HG03460 (cell line): ENCODE measurements at regions not wholly inside any gene's neighbourhood (a gene's known extent, or its start where the extent isn't known, plus 50 kb on each side); places are given as distances from the start of the nearest gene placed in this dataset.

ENCODE experiments used
- ATAC-seq: cut with Tn5 transposase; IDR thresholded peaks from one replicate; pipeline ENCODE4 v1.9.1; 2021; ENCODE audit not compliant: unreplicated experiment

- no peak for ATAC-seq
These were observed 118.7 kb downstream of the TENT4A start for GRCh38 chr5:6831678-6832671.

- no peak for ATAC-seq
These were observed 119.8 kb downstream of the TENT4A start for GRCh38 chr5:6832994-6833393.

DNA sequence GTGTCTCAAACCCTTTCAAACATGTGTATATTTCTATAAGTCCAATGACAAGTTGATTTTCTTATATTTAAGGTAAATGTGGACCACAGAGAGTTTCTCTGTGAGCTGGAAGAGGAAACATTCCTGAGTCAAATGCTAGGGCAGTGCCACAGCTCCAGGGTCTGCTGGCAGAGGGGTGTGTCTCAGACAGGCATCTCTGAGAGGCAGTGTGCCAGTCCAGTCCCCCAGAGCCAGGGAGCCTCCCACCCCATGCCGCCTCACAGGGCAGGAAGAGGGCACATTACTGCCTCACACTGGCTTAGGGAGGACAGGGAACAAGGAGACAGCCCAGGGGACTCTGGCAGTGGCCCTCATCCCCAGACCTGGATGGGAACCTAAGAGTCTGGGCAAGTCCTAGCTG lies 120.2 kb downstream of the TENT4A start:
- no peak for ATAC-seq

DNA sequence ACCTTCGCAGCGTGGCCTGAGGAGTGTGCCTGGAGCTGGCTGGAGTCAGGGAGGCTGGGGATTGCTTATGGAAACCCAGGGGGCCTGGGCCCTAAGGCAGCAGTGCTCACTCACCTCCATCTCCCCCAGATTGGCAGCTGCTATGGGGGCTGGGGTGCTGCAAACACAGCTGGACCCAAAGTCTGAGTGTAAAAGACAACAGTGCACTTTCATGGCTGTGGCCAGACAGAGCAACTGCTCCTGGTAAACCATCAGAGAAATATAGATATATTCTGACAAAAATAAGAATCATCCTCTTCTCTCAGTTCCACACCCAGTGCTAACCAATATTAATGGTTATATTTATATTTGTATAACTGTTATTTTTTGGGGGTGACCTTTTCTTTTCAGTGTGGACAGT lies 123.9 kb downstream of the TENT4A start:
- no peak for ATAC-seq

DNA sequence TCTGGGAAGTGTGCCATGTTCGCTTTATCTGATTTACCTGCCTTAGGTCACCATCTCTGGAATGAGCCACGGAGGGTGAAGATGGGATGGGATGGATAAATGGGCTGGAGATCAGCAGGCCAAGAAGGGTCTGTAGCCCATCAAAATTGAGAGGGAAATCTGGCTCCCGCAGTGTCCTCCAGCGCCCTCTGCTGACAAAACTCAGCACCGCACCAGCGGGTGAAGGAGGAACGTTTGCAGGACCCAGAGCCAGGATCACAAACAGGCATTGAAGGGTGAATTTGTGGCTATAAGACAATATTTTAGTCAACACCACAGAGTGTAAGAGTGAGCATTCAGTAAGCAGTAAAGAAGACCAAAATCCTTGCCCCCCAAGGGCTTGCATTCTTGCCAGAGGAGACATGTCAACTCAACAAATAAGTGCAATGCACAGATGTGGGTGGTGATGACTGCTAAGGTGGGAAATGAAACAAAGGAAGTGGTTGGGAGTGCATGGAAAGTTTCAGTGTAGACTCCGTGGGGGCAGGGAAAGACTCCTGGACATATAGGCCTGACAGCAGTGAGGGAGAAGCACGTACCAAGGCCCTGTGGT lies 124.4 kb downstream of the TENT4A start:
- ATAC-seq = no peak

GRCh38 chr5:6838736-6839135 lies 125.5 kb downstream of the TENT4A start:
- ATAC-seq = no peak

DNA sequence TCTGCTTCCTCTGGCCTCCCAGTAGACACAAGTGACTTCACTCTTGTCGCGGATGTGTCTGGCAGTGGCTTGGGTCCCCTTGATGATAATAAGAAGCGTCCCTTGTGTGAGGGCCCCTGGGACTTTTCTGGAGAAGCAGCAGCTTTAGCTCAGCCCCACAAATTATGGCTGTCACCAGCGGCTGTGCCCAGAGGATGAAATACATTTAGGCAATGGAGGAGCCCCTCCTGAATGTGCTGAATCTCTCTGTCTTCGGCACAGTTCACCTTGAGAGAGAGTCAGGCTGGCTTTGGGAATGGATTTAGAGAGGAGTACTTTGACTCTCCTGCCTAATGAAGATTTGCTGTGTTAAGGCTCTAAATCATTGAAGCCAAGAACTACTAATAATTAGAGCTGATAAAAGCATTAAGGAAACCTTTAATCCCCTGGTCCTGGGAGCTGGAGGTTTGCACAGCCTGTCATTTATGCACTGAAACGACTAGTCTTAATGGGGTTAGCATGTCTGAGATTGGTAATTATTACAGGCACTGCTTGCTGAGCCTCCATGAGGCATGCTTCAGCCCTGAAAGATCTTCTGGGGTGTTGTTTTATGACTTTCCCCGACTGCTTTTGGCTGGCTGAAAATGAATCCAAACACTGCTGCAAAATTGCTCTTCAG lies 127.0 kb downstream of the TENT4A start:
- ATAC-seq = no peak

DNA sequence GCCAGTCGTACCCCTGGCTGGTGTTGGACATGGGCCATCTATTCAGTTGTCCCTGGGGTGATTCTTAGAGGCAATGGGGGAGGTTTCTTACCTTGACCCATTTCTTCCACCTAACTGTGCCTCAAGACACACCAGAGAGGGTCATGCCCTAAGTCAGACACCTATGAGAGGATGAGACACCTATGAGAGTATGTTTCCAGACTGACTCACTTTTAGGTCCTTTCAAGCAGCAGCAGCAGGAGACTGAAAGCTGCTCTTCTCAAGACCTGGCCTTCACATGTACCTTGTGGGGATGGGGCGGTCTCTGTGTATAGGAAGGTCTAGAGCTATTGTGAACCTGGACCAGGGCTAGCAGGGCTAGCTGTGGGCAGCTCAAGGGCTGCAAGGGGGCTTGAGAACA lies 130.1 kb downstream of the TENT4A start:
- no peak for ATAC-seq

DNA sequence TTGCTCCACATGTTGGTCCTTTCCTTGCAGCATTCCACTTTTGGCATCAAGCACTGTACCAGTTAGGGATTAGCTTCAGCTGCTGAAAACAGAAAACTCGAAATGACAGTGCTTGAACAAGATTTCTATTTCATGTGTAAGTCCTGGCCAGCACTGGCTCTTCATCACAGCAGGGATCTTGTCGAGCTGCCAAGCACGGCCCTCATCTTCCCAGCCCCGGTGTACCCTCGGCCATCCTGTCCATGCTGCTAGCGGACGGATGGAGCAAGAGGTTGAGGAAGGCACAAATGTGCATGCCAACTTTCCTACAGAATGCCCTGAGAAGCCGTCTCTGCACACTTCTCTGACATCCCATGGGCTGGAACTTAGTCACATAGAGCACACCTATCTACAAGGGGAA lies 130.6 kb downstream of the TENT4A start:
- ATAC-seq = no peak

GRCh38 chr5:6845856-6846255 lies 132.6 kb downstream of the TENT4A start:
- ATAC-seq = no peak

DNA sequence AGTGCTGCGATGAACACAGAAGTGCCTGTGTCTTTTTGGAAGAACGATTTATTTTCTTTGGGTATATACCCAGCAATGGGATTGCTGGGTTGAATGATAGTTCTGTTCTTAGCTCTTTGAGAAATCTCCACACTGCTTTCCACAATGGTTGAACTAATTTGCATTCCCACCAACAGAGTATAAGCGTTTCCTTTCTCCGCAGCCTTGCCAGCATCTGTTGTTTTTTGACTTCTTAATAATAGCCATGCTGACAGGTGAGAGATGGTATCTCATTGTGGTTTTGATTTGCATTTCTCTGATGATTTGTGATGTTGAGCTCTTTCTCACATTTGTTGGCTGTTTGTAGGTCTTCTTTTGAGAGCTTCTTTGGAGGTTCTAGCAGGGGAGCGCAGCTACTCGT lies 134.6 kb downstream of the TENT4A start:
- ATAC-seq = no peak

DNA sequence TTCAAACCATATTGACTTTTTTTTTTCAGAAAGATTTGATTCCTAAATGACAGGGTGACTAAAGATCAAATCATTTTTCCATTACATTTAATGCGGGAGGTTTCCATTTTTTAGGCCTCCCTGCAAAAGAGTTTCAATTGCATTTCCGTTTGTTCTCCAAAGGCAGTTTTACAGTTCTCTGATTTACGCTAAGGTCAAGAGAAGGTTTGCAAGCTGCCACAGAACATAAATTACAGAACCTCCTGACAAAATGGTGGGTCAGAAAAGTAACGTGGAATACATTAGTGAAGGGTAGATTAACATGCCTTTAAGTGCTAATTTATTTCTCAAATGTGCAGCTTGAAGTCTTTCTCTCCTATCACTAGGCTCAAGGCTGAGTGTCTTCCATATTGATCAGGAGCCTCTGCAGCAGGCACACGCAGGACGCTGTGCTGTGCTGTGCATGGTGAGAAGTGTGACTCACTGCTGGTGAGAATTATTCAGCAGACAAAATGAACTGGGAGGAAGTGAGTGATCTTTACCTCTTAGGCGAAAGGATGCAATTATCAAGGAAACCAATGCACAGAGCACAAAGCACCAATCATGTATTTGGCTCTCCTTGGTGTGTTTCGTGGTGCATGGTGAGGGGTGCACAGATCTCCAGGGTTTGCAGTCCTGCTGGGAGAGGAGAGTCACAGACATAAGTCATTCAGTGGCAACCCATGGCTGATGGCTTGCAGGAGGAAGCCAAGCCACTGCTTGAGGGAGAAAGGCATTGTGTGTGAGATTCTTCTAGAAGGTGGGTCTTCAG lies 136.3 kb downstream of the TENT4A start:
- ATAC-seq = no peak

DNA sequence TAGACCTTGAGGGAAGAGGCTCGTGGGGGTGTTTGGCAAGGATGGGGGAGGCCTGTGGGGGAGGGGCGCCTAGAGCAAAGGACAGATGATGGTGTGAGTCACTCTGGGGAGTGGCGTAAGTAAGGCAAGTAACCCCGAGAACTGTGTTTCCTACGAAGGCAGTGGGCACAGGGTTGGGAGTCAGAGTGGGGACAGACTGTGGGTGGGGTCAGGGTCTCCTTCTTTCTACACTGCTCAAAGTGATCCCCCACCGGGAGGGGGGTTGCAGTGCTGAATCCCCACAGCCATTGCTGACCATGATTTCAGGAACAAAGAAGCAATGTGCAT lies 136.8 kb downstream of the TENT4A start:
- ATAC-seq = no peak

GRCh38 chr5:6856653-6857052 lies 143.4 kb downstream of the TENT4A start:
- ATAC-seq = no peak

- ATAC-seq = no peak
These were observed 145.2 kb downstream of the TENT4A start for GRCh38 chr5:6858419-6858818.

GRCh38 chr5:6859023-6859422 lies 145.8 kb downstream of the TENT4A start:
- no peak for ATAC-seq

GRCh38 chr5:6859951-6860638 lies 146.9 kb downstream of the TENT4A start:
- ATAC-seq = no peak

GRCh38 chr5:6861036-6861435 lies 147.8 kb downstream of the TENT4A start:
- ATAC-seq = no peak

GRCh38 chr5:6861667-6862066 lies 148.4 kb downstream of the TENT4A start:
- ATAC-seq = no peak

GRCh38 chr5:6862306-6862705 lies 149.1 kb downstream of the TENT4A start:
- no peak for ATAC-seq

GRCh38 chr5:6867712-6868111 lies 154.5 kb downstream of the TENT4A start:
- ATAC-seq = no peak
